Left forelimb (tissue), 1 donor: ENCODE measurements at regions not wholly inside any gene's neighbourhood (a gene's known extent, or its start where the extent isn't known, plus 50 kb on each side); places are given as distances from the start of the nearest gene placed in this dataset.

Experiments
- DNase-seq: peaks from one replicate; pipeline ENCODE4 v3.0.0-alpha.2; 2018; ENCODE audit warnings: low spot score

DNA sequence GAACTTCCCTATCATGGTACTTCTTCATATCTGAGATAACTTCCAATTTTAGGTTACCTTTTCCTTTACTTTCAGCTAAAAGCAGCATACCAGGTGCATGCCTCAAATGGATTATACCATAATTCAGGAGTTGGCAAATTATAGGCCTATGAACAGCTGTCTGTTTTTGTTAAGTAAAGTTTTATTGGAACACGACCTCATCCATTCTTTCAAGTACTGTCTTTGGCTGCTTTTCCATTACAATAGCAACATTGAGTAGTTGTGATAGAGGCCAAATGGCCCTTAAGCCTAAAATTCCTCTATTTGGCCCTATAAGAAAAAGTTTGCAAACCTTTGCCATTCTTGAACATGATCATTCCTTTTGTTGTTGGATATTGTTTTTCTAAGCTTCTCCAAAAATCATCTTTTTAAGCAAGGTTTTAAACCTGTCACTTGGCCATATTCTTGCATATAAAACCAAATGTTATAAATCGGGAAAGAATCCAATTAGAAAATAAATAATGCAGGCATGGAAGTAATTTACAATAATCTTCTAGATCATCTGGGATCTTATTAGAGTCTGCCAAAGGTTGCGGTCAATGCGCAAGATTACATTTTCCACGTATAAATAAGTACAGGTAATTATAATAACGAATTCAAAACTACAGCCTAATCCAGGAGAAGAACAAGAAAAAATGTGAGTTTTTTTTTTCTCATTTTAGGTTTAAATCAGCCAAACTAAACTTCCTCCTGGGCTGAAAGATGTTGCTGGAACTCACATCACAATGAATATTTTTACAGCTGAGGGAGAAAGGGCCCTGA lies 226.5 kb upstream of the ANKRD55 start:
- no peak for DNase-seq

DNA sequence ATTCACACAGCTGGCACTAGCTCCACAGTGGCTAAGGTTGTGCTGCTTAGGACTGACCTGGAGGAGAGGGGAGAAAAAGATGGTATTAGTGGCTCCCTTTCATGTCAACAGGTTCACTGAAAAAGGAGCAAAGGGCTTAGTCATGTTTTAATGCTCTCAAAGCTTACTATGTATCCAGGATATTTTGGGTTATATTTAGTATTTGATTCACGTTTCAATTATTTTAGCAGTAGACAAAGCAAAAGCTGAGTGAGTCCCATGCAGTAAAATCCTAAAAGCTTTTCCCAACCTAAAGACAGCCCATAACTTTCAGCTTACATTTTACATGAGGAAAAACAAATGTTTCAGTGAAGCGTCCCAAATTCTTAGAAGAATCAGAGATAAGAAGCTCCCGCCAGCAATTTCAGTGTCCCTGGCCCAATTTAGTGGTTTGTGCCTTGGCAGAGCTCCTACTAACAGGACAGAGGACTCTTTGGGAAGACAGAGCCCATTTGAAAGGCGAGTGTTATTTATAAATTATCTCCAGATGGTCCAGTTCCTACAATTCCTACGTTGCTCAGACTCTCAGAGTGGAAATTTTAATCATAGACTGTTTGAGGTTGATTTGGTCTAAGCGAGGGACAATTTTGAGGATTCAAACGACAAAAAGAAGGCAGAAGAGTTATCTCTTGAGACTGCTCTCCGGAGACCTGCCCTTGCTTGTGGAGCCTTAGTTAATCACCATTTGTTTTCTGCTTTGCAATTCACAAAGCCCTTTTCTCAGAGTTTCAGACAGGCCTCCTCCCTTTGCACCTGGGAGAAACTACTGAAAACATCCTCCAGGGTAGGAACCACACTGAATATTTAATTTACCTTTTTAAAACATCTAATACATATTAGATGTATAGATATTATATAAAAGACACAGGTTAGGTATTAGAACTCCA lies 225.0 kb upstream of the ANKRD55 start:
- DNase-seq = no peak

- no peak for DNase-seq
Observed at GRCh38 chr5:56456002-56456401, 222.9 kb upstream of the ANKRD55 start.

DNA sequence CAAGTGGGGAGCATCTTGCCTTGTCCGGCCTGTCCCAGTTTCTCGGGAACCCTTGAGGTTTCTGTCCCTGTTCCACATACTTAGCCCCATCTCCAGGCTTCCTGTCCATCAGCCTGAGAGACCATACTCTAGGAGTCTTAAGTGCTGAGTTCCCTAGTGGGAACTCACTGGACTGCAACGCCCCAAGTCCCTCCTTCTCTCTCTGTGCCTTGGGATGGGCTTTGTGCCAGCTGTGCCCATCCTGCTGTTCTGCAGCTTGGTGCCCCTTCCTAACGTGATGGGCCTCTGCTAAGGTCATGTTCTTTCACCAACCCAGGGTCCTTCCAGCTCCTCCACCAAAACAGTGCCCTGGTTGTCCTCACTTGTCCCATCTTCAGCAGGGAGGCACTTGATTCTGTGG lies 222.3 kb upstream of the ANKRD55 start:
- no peak for DNase-seq

GRCh38 chr5:56454219-56454862 lies 221.2 kb upstream of the ANKRD55 start:
- no peak for DNase-seq

- DNase-seq = no peak
Observed at GRCh38 chr5:56451742-56452141, 218.6 kb upstream of the ANKRD55 start.

- DNase-seq = no peak
Observed at GRCh38 chr5:56450766-56451165, 217.6 kb upstream of the ANKRD55 start.

DNA sequence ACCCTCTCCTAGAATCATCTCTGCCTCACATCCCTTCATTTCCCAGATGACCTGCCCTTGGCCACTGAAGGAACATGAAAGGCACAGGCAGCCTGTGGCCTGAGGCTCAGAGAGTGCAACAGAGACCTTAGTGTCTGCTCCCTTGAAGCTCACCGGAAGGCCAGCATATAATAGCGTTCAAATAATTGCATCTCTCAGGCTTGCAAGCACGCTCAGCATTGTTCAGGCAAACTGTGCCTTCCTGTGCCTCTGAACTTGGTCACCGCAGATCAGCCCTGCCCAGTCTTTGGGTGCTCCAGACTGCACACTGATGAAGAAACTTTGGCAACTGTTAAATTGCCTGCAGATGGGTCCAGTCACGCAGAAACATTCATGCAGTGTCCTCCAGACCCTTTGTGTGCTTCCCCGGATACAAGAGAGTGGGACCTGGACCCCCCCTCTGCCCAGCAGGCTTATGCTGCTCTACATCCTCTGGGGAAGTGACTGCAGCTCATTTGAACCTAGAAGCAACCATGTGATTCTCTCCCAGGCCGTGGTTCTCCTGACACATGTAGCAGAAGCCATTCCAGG lies 216.0 kb upstream of the ANKRD55 start:
- no peak for DNase-seq

- no peak for DNase-seq
Observed at GRCh38 chr5:56447656-56448055, 214.5 kb upstream of the ANKRD55 start.

DNA sequence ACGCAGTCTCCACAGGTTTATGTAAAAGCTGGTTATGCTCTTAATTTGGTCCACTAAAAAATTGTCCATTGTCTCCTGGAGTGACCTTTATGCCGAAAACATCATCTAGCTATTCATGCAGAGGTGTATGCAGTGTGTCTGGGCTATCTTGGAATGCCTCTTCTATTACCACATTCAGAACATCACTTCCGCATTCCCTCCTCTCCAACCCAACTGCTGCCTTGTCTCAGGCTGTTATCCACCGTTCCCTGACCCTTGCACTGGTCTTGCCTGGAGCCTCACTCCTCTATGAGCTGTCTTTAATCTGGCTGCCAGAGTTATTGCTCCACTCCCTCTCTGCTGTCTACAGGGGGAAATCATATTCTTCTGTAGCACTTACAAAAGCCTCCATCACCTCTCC lies 214.1 kb upstream of the ANKRD55 start:
- DNase-seq = no peak

DNA sequence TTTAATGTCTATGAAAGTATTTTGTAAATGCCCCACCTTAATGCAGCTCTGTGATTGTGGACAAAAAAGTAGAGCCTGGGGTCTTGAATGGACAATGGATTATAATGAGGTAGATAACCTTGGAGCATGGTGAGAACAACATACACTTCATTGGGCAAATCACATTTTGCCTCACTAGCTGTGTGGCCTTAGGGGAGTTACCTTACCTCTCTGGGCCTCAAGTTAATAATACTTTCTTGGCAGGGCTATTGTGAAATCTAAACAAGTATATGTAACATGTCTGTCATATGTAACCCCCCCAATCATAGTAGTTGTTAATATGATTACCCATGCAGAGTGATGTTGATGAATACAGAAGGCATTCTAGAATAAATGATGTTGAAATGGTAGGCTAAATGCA lies 213.6 kb upstream of the ANKRD55 start:
- no peak for DNase-seq

- no peak for DNase-seq
Observed at GRCh38 chr5:56443826-56444225, 210.7 kb upstream of the ANKRD55 start.

- no peak for DNase-seq
Observed at GRCh38 chr5:56440871-56441740, 208.0 kb upstream of the ANKRD55 start.

GRCh38 chr5:56434986-56435385 lies 201.9 kb upstream of the ANKRD55 start:
- no peak for DNase-seq

DNA sequence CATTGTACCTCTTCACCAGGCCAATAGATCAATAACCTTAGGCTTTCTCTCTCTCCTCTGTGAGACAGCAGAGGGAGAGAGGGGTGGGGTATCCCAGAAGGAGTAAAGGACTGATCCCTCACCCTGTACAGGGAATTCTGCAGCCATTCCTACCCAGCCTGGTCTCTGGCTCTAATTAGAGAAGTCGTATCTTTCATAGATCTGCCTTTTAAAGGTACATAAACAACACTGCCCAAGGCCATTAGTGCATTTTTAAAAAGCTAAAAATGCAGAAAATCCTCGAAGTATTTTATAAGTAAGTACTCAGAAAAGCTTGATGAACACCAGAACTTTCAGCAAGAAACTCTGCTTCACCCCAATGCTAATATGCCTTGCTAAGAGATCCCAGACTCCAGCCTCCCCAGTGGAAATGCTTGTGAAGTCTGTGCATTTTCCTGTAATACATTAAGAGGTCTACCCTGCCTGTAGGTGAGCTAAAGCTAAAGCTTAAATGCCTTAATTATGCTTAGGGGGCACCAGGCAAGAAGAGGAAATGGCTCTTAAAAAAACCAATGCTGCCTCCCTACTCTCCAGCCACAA lies 200.0 kb upstream of the ANKRD55 start:
- DNase-seq = no peak

DNA sequence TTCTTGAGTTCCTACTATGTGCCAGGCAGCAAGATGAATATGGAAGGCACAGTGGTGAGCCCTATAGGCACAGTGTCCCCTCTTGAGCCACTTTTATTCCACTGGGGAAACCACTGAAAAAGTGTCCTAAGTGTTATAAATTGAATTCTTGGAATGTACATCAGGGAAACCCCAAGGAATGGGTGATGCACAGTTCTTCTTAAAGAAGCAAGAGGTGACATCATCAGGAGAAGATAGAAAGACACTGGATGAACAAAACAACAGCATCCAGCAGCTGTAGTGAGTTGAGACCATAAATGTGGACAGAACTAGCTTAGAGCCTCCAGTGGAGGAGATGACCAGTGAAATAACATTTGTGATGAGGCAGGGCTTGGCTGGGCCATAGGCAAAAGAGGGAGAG lies 199.2 kb upstream of the ANKRD55 start:
- no peak for DNase-seq

GRCh38 chr5:56430422-56430821 lies 197.3 kb upstream of the ANKRD55 start:
- DNase-seq = no peak

GRCh38 chr5:56429110-56429561 lies 196.0 kb upstream of the ANKRD55 start:
- no peak for DNase-seq

DNA sequence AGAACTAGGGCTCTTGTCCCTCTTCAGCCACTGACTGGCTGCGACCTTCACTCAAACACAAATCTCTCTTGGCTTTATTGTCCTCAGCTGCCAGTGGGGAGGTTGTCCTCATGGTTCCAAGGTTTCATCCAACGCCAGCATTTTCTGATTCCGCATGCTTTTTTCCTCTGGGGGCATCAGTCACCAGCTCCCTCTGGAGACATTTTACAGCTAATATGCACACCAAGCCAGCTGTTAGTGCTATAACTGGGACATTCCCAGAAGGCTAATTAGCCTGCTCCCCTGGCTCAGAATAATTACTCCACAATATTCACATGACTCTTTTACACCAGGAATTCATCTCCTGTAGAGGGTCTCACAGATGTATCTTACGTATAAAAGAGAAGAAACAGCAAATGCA lies 193.6 kb upstream of the ANKRD55 start:
- no peak for DNase-seq

DNA sequence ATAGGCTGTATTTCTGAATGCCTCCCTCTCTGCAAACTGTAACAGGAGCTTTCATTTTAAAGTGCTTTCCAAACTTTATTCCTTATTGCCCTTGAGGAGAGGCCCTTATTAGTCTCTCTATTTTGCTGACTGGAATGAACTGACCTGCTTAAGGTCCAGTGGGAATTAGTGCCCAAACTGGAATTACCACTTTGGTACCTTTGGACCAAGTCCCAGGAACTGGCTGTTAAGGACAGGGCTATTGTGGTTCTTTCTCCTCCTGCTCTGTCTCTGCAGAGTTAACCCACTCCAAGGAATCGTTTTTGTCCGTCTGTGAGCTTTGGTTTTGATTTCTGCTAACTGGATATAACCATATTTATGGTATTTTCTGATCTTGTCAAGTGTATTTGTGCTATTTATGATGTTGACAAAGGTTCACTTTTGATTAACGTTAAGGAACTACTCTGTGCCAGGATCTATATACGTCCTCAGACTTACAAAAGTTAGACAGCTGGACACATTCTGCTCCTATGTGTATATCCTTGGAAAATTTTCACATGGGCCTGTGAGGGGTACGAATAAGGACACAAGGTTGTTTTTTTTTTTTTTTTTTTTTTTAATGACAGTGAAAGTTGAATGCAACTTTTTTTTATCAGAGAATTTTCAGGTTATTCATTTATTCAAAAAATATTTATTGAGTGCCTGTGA lies 189.1 kb upstream of the ANKRD55 start:
- no peak for DNase-seq
